ENCODE measurements at regions not wholly inside any gene's neighbourhood (a gene's known extent, or its start where the extent isn't known, plus 50 kb on each side); places are given as distances from the start of the nearest gene placed in this dataset.

DNA sequence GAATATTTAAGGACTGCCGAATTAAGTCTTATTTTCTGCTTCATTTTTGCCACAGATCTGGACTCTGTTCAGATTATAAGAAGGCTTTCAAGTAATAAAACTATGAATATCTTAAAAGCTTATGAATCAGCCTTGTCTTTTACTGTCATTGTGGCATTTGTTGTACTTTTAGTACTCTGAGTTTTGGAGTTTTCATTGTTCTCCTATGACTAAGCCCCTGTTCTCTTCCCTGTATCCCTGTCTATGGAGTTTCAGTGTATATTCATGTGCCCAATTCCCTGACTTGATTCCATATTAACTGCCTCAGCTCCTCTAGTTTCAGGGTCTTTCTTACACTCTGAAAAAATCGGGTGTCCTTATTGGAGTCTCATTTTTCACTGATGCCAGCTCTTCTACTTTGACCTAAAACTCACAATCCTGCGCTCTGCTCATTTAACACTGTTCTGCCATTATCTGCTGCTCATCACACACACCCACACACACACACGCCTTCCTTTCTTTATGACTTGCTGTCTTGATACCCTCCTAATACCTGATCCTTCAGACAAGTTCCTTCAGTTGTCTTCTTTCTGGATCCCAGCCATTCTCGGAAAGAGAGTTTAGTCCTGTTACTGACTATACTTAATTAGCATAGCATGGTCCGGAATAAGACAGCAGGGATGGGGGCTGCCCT, 511.8 kb downstream of the CPS1 start:
- no peak for DNase-seq

DNA sequence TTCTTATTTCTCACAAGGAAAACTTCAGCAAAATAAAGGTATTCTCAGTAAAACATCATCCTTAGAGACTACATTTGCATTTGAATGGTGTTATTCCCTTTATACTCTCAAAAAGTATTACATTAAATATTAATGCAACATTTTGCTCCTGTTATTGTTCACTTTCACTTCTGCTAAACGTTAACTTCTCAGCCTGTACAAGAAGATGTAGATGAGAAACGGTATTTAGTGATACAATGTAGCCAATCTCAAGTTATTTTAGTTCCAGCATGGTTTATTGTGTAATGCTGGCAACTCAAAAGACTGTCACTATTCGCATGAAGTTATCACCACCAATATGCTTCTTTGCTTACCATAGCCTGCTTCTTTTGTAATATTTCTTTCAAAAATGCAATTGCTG, 514.1 kb downstream of the CPS1 start:
- no peak for DNase-seq

GRCh38 chr2:211077216-211077767, 520.9 kb downstream of the CPS1 start:
- no peak for DNase-seq

GRCh38 chr2:211084352-211084751, 528.0 kb downstream of the CPS1 start:
- DNase-seq = no peak

- no peak for DNase-seq
Measured at GRCh38 chr2:211085056-211085680, 528.8 kb downstream of the CPS1 start.

- no peak for DNase-seq
Measured at GRCh38 chr2:211086049-211086448, 529.6 kb downstream of the CPS1 start.

GRCh38 chr2:211089127-211089526, 532.7 kb downstream of the CPS1 start:
- no peak for DNase-seq

GRCh38 chr2:211093743-211094303, 537.4 kb downstream of the CPS1 start:
- no peak for DNase-seq

DNA sequence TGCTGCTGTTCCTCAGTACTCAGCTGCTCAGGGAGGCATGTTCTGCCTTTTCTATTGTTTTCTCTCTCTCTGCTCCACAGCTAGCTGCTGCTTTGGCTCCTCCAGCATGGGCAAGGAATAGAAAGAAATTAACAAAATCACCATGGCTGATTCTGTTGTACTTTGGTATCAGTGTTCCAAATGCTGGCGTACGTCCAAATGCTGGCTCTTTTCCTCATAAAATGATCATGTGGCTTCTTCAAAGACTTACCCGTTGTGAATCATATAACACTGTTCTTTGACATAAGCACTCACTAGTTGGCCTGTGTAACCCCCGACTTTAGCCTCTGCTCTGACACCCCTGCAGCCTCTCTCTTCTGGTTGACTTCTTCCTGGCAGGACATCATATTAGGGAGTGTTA, 547.6 kb downstream of the CPS1 start:
- no peak for DNase-seq

DNA sequence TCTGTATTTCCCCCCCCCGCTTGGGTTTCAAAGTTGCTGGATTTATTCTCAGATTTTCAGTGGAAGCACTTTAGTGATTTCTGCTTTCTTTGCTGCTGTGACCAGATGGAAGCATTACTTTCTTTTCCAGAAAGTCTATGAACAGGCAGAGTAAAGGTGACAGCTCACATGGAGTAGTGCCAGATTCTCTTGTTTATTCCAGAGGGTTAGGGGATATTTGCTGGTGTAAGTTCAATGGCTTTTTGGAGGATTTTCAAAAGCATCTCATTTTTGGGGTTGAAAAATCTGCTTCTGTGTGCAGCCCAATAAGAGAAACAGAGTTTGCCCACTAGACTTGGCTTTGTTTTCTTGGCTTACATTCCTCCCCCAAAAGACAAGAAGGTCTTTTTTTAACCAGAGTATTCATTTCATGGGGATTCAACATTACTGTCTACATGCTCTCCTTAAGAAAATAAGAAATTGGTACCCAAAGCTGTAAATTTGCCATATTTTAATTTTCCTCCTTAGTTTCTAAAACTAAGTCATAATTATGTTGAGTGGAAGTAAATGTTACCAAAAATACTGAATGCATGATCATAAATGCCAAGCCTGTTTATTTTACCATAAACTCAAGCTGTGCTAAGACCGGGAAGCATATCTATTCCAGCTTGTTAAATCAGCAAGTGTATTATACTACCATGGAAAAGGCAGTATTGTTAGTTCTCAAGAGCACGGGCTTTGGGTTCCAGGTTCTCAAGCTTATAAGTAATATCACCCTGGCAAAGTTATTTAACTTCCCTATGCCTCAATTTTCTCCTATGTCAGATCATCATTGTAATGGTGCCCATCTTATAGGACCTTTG, 557.2 kb downstream of the CPS1 start:
- DNase-seq = no peak

DNA sequence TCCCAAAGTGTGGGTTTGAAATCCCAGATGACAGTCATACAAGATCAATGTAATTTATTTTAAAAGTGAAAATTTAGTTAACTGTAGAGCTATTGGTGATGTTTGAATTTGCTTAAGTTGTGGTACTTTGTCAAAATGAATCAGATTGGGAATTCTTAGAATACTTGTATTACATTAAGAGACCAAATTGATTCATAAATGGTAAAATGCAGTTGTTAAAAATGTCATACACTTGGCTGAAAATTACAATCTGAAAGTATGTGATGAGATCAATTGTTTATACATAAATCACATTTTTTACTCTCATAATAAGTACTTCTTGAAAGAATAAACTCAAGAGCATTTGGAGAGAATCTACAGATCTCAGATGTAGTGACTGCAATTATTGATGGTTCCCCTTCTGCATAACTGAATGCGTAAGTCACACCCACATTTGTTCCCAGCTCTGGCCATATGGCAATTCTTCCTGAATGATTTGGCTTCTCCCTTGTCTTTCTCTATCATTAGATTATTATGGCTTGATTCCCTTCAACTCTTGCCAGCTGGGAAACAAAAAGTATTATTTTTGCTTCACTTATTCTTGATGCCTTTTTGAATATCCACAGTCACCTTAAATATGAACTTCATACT, 558.5 kb downstream of the CPS1 start:
- no peak for DNase-seq

DNA sequence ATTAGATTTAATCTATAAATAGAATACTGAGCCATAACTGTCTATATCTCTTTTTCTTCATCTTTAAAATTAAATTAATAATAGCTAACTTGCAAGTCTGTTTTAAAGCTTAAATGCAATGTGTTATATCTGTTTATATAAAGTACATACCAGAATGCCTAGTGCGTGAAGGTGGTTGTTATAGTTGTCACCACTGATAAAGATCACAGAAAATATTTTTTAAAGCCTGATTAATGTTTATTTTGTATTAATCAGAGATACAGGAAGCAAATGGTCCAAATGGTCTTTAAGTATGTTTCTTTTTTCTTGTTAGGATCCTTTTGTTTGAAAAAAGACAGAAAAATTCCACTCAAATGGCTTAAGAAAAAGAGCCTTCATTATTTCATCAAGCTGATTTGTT, 560.6 kb downstream of the CPS1 start:
- no peak for DNase-seq

GRCh38 chr2:211126256-211126655, 569.9 kb downstream of the CPS1 start:
- no peak for DNase-seq

DNA sequence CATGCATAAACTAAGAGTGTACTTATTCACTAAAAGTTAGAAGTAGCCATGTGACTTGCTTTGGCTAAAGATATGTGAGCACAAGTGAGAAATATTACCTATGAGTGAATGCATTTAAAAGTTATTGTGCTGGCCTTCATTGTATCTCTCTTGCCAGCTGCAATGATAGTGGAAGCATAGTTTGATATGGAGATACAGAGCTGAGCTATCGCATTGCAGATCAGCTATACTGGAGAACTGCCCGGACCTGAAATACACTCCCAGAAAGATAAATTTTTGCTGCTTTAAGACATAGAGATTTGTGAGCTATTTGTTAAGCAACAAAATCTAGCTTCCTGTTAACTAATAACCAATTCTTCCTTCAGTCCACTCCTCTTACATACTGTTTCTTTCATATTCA, 571.1 kb downstream of the CPS1 start:
- DNase-seq = no peak

- no peak for DNase-seq
Measured at GRCh38 chr2:211128287-211128686, 571.9 kb downstream of the CPS1 start.

- DNase-seq = no peak
Measured at GRCh38 chr2:211129798-211130197, 573.4 kb downstream of the CPS1 start.

GRCh38 chr2:211132046-211132445, 575.6 kb downstream of the CPS1 start:
- no peak for DNase-seq

GRCh38 chr2:211132573-211132972, 576.2 kb downstream of the CPS1 start:
- no peak for DNase-seq

DNA sequence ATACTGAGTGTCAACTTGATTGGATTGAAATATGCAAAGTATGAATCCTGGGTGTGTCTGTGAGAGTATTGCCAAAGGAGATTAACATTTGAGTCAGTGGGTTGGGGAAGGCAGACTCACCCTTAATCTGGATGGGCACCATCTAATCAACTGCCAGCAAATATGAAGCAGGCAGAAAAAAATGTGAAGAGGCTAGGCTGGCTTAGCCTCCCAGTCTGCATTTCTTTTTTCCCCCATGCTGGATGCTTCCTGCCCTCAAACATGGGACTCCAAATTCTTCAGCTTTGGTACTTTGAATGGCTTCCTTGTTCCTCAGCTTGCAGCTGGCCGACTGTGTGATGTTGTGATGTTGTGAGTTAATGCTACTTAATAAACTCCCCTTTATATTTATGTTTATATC, 577.4 kb downstream of the CPS1 start:
- DNase-seq = no peak

DNA sequence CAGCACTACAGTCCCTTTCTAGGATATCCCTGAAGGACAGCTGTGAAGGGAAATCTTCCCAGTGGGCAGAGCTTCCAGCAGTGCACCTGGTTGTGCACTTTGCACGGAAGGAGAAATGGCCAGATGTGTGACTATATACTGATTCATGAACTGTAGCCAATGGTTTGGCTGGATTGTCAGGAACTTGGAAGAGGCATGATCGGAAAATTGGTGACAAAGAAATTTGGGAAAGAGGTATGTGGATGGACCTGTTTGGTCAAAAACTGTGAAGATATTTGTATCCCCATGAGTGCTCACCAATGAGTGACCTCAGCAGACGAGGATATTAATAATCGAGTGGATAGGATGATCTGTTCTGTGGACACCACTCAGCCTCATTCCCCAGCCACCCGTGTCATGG, 582.2 kb downstream of the CPS1 start:
- DNase-seq = no peak

DNA sequence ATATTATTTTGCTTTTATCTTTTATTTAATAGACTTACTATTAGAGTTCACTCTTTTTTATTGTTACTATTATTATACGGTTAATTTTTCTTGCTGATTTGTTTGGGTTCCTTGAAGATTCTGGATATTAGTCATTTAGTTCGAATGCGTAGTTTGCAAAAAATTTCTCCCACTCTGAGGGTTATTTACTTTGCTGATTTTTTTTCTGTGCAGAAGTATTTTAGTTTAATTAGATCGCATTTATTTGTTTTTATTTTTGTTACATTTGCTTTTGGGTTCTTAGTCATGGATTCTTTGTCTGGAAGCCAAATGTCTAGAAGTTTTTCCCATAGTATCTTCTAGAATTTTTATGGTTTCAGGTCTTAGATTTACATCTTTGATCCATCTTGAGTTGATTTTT, 585.2 kb downstream of the CPS1 start:
- DNase-seq = no peak

- no peak for DNase-seq
Measured at GRCh38 chr2:211144078-211144477, 587.7 kb downstream of the CPS1 start.

All from occipital lobe (tissue), 1 donor.